ENCODE measurements at regions not wholly inside any gene's neighbourhood (a gene's known extent, or its start where the extent isn't known, plus 50 kb on each side); places are given as distances from the start of the nearest gene placed in this dataset.

DNA sequence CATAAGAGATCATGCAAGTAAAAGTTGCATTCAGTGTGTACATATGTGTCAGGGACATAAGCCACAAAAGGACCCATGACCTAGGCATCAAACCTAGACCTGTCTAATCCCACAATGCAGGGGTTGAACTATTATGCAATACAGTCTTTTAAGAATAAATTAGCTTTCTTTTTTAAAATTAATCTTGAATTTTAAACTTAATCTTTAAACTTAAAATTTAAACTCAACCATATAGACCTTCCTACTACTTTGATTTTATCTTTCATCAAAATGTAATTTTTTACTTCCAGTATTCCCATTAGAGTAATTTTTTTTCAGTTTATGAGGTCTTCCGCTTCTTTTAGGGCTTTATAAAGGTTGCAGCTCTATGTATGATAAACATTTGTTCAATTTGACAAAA lies 702.9 kb downstream of the SUCLG1 start:
- no peak for DNase-seq

GRCh38 chr2:83747141-83747540 lies 711.9 kb downstream of the SUCLG1 start:
- DNase-seq, result no peak

GRCh38 chr2:83744855-83745254 lies 714.2 kb downstream of the SUCLG1 start:
- no peak for DNase-seq

DNA sequence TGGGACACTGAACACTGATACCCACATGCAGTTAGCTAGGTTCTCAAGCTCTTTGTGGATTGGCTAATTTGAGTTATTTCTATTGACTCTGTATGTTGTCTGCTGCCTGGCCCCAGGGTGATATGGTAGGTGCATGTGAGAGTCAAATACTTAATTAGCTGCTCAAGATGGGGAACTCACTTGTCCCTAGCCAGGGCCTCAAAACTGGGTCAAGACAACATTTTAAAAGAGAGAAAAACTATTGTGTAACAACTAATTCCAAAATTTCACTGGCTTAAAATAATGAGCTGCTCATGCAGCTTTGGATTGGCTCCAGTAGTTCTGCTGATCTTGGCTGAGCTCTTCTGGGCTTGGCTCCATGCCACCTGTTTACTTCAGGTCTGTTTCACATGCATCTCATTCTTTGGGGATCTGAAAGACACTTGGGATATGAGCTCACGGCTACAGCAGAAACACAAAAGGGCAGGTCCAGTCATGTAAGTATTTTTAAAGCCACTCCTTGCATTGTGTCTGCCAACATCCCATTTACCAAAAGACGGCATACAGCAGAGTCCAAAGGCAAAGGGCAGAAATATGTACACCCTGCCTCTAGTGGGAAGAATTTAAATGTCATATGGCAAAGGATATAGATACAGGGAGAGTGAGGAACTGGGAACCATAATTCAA lies 716.8 kb downstream of the SUCLG1 start:
- DNase-seq, result no peak

- no peak for DNase-seq
Observed at GRCh38 chr2:83730223-83730622, 728.9 kb downstream of the SUCLG1 start.

DNA sequence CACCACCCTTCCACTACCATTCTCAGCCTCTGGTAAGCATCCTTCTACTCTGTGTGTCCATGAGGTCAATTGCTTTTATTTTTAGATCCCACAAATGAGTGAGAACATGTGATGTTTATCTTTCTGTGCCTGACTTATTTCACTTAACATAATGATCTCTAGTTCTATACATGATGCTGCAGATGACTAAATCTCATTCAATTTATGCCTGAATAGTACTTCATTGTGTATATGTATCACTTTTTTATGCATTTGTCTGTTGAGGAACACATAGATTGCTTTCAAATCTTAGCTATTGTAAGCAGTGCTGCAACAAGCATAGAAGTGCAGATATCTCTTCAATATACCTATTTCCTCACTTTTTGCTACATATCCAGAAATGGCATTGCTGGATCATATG lies 733.3 kb downstream of the SUCLG1 start:
- no peak for DNase-seq

DNA sequence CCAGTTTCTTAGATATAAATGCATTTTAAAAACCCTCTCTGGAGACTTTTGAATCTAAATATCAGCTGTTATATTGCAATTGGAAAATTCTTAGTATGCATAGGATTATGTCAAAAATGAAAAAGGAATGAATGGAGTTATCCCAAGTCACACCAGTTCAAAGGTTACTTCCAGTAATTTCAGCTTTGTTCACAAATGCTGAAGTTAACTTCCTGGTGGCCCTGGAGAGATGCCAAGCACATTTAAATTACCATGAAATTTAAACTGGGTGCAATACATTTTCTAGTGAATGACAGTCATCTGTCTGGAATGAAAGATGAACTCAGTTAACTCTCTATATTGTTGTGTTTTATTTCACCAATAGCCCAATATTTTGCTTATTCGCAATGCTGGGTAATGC lies 753.9 kb downstream of the SUCLG1 start:
- DNase-seq, result no peak

DNA sequence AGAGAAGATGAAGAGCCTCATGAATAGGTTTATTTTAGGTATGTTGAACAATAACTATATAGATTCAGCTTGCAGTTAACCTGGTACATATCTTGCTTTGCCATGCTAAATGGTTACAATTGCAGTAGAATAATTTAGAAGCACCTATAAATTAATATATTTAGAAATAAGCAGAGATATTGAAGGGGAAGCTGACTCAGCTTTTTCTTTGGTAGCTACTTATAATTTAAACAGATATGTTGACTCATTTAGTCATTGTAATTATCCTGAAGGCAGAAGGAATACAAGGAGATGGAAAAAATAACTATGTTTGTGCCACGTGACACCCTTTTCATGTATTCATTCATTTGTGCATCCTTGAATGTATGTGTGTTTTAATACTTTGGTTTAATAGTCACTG lies 755.5 kb downstream of the SUCLG1 start:
- DNase-seq, result no peak

GRCh38 chr2:83696838-83697237 lies 762.2 kb downstream of the SUCLG1 start:
- no peak for DNase-seq

DNA sequence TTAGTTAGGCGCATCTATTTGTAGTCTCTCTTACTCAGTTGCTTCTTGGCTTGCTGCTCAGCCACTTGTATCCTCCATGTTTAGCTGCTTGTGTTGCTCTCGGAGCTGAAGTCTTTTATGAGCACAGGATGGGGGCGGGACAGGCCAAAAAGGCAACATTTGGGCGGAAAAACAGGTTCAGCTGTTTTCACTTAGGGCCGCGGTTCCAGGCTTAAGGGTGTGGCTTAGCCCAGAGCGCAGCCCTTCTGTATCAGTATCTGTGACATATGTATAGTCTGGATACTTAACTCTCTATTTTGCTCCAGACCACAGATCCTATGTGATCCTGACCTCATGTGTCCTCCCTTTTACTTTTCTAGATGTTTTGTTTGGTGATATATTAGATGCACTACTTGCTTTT lies 763.5 kb downstream of the SUCLG1 start:
- DNase-seq, result no peak

DNA sequence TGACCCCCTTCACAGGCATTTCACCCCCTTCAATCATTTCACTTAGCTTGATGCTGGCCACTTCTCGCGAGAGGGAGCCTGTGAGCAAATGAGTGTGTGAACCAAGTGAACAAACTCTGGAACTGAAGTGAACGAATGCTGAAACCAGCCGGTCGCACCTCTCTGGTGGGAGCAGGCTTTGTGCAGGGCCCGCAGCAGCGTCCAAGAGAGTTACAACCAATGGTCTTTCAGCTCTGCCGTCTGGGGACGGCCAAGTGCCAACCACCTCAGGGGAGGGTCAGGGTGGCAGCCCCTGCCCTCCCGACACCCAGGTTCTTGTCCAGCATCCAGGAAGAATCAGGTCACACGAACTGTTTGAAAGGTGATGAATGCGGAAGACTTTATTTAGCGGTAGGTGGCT lies 764.0 kb downstream of the SUCLG1 start:
- no peak for DNase-seq

GRCh38 chr2:83689402-83689801 lies 769.7 kb downstream of the SUCLG1 start:
- no peak for DNase-seq

- no peak for DNase-seq
Observed at GRCh38 chr2:83686863-83687262, 772.2 kb downstream of the SUCLG1 start.

GRCh38 chr2:83674050-83674449 lies 785.0 kb downstream of the SUCLG1 start:
- no peak for DNase-seq

DNA sequence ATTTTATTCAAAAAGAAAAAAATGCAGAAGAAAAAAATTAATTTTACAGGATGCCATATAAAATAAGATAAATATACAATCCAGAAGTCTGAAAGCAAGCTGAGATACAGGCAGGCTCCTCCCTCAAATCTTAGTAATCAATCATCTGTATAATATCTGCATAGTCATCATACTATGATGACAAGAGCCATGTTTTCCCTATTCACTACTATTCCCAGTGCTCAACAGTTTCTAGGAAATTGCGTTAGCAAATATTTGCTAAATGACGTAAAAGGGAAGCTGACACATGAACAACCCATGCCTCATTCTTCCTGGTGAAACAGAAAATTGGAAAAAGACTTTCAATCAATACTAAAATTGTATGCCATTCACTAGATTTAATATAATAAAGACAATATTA lies 793.2 kb downstream of the SUCLG1 start:
- DNase-seq, result no peak

- no peak for DNase-seq
Observed at GRCh38 chr2:83665154-83665553, 793.9 kb downstream of the SUCLG1 start.

GRCh38 chr2:83661711-83662110 lies 797.4 kb downstream of the SUCLG1 start:
- DNase-seq, result no peak

GRCh38 chr2:83654091-83654611 lies 804.9 kb downstream of the SUCLG1 start:
- no peak for DNase-seq

GRCh38 chr2:83650898-83651297 lies 808.2 kb downstream of the SUCLG1 start:
- DNase-seq, result no peak

DNA sequence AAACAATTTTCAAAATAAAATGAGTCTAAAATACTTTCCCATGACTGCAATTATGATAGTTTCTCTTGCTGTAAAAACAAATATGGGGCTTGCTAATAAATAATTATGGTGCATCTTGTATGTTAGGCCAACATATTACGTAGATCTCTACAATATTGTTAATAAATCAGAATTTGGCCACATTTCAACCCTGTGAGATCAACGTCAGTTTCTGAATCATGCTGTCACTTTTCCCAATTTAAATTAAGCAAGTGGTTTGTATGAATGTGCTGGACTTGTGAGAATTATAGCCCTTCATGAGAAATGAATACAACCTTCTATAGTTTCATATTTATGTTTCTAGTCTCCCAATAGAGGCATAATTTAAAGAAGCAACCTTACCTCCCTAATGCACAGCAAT lies 808.9 kb downstream of the SUCLG1 start:
- DNase-seq, result no peak

DNA sequence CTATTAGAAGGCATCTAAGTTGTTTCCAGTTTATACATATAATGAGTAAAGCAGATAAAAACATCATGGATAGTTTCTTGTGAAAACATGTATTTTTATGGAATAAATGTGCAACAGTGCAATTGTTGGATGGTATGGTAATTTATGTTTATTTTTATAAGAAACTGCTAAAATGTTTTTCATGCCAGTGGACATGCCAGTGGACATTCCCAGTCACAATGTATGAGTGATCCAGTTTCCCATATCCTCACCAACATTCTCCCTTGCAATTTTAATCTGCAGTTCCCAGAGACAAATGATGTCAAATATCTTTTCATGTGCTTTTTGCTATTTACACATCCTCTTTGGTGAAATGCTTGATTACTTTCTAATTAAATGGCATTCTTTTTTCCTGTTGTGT lies 818.6 kb downstream of the SUCLG1 start:
- no peak for DNase-seq

DNA sequence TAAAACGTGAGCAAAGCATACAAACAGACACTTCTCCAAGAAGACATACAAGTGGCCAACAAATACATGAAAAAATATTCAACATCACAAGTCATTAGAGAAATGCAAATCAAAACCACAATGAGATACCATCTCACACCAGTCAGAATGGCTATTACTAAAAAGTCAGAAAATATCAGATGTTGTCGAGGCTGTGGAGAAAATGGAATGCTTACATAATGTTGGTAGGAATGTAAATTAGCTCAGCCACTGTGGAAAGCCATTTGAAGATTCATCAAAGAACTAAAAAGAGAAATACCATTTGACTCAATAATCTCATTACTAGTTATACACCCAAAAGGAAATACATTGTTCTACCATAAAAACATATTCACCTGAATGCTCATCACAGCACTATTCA lies 825.7 kb downstream of the SUCLG1 start:
- no peak for DNase-seq

DNA sequence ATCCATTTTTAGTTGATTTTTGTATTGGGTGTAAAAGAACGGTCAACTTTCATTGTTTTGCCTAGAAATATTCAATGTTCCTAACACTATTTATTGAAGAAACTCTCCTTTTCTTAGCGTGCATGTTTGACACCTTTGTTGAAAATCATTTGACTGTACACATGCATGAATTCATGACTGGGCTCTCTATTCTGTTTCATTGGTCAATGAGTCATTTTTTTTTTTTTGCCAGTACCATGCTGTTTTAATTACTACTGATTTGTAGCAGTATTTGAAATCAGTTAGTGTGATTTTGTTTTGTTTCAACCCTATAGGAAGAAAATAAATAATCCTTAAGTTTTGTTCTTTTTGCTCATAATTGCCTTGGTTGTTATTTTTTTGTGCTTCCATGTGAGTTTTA lies 828.7 kb downstream of the SUCLG1 start:
- no peak for DNase-seq

GRCh38 chr2:83615511-83615910 lies 843.6 kb downstream of the SUCLG1 start:
- no peak for DNase-seq

GRCh38 chr2:83613178-83613577 lies 845.9 kb downstream of the SUCLG1 start:
- DNase-seq, result no peak

Data from 8988T (cell line).